EH (cell line): ENCODE measurements at regions not wholly inside any gene's neighbourhood (a gene's known extent, or its start where the extent isn't known, plus 50 kb on each side); places are given as distances from the start of the nearest gene placed in this dataset.
A peak's percentile ranks its signal among the peaks of the same experiment; 100 is the strongest.
"Not testable (repeated sequence)": the region's sequence is repeated elsewhere in the genome, so short reads cannot be mapped to it uniquely, and the experiment has no call there.

Experiments
- DNase-seq: peaks from one replicate; pipeline ENCODE4 v3.0.0-alpha.2; 2015; ENCODE audit warnings: low read depth

DNA sequence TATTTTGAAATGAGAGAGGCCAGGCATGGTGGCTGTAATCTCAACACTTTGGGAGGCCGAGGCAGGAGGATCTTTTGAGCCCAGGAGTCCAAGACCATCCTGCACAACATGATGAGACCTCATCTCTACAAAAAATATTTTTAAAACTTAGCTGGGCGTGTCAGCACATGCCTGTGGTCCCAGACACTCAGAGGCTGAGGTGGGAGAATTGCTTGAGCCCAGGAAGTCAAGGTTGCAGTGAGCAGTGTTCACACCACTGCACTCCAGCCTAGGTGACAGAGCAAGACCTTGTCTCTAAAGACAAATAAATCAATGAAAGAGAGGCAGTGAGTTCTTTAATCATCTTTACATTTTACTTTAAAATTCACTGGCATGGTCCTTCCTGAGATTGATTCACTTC lies 124.5 kb downstream of the DUSP6 start:
- no peak for DNase-seq

DNA sequence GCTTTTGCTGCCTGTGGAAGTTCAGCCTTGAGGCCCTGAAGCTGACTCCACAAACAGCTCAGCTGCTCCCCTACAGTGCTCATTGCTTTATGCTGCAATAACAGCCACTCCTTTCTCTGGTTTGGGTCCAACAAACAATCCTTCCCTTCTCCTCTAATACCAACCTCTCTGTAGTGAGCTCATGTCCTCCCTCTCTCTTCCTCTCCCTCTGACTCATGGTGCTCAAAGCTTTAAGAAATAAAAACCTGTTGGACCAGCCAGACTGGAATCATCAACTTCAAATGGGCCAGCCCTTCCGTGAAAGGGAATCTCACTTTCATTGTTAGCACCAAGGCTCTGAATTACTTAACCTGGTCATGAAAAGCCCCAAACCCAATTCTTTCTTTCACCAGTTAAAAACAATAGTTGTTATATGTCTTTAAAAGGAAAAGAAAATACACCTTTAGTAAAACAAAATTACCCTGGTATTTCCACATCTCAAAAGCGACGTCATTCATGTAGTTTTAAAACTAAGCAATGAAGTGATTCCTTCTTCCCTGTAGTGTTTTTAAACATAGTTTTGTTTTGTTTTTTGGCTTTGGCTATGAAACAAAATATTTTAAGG lies 126.4 kb downstream of the DUSP6 start:
- peak; percentile 90 for DNase-seq

DNA sequence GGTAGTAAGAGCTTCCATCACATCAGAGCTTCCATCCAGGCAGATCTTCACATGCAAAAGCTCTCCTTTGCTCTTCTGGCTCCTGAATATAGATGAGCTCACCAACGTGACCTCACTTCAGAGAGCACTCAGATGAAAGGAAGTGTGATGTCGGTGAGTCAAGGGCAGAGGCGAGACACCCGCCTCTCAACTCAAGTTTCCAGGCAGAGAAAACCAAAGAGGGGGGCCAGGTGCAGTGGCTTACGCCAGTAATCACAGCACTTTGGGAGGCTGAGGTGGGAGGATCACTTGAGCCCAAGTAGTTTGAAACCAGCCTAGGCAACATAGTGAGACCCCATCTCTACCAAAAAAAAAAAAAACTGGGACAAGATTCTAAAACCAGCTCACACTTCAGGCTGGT lies 126.9 kb downstream of the DUSP6 start:
- peak; percentile 55 for DNase-seq

DNA sequence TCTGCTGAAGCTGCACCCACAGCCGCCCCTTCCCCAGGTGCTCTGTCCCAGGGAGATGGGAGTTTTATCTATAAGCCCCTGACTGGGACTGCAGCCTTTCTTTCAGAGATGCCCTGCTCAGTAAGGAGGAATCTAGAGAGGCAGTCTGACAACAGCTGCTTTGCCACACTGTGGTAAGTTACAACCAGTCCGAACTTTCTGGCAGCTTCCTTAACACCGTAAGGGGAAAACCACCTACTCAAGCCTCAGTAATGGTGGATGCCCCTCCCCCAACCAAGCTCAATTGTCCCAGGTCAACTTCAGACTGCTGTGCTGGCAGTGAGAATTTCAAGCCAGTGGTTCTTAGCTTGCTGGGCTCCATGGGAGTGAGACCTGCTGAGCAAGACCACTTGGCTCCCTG lies 129.7 kb downstream of the DUSP6 start:
- not testable (repeated sequence) for DNase-seq

DNA sequence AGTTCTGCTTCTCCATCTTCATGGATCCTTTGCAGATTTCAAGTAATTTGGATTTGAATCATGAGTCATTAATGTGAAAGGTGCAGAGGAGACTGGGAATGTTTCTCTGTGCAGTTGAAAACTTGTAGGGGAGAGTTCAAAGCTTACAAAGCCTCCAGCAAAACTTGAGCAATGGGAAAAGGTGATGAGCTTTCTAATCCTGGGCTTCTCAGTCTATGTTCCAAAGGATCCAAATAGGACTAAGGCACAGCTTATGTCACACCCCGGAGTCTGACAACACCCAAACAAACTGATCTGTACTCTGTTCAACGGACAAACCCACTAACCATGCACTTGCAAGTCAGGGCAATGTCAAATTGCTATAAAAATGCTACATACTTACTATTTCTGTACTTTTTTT lies 134.8 kb downstream of the DUSP6 start:
- no peak for DNase-seq

DNA sequence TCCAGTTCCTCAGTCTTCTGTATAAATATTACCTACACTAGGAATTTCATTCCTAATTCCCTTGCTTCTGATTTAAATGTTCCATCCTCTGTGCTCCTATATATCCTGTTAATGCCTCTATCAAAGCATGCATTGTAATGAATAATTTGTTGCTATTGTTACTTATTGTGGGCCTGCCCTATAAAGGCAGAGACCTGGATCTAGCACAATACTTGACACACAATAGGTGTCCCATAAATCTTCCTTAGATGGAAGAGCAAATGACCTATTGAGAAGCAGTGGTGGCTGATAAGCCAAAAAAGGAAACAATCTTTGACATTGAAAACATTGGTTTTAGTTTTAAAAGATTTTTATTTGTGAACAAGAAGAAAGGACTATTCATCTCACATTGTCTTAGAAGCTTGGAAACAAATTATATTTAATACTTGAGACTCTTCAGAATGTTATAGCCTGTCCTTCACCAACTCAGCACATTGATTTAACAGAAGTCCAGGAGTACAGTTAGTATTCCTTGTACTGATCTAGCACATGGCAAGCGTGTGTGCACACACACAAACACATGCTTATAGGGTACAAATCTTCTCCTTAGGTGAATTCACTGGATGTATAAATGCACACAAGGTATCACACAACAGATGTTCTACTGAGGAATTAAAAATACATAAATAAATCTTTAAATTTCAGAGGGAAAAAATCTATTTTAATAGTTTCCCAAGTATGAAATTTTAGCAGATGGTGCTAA lies 135.9 kb downstream of the DUSP6 start:
- no peak for DNase-seq

DNA sequence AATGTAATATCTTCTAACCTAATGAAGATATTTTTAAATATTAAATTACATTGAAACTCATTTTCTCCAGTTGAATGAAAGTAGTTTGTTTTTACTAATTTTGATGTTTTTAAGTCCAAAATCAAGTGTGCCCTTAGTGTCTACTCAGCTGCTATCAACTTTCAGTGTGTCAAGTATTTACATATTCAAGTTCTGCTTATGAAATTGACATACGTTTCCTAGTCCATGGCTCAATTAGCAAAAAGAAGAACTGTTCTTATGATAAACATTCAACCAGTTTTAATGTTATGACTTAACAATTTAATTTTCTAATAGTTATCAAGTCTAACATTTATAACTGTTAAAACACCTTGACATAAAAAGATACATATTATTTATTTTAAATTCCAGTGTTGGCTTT lies 137.1 kb downstream of the DUSP6 start:
- DNase-seq, result no peak

DNA sequence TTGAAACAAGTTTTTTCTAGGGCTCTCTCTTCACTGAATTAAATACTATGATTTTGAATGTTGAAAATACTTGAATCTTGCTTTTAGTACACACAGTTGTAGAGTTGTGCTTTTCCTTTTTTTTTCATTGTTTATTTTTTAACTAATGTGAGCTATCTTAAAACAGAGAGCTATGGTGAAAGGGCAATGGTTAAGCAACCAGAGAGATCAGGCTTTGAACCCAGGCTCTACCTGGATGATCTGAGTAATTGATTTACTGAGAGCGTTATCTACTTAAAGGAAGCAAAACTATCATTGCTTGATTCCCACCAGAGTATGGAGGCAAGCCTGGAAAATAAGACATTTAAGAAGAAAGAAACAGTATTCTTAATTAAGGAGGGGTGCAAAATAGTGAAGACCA lies 138.6 kb downstream of the DUSP6 start:
- DNase-seq, result no peak

DNA sequence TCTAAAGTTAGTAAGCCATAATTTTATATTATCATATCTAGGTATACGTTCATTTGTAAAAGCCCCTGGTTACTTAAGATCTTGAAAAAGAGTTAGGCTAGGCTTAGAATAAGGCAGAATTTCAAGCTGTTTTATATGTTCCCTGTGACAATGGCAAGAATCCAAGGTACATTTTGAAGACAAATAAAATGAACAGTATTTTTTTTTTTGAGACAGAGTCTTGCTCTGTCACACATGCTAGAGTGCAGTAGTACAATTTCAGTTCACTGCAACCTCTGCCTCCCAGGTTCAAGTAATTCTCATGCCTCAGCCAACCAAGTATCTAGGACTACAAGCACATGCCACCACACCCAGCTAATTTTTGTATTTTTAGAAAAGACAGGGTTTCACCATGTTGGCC lies 139.2 kb downstream of the DUSP6 start:
- no peak for DNase-seq

DNA sequence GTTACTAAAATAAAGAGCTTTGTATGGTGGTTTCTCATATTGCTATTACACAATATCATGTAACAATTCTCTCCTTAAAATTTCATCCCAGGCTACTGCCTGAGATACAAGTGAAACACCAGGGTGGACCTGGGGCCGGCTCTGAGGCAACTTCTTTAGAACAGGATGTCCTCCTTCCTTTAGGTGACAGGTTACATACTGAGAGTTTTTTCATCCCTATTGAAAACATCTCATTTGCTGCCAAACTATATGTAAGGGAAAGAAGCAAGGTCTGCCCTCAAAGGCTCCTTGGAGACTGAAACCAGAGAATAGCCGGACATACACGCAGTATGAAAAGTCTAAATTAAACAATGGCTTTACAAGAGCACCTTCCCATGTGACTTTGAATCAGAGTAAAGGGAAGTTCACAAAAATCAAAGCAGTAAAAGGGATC lies 139.9 kb downstream of the DUSP6 start:
- no peak for DNase-seq

DNA sequence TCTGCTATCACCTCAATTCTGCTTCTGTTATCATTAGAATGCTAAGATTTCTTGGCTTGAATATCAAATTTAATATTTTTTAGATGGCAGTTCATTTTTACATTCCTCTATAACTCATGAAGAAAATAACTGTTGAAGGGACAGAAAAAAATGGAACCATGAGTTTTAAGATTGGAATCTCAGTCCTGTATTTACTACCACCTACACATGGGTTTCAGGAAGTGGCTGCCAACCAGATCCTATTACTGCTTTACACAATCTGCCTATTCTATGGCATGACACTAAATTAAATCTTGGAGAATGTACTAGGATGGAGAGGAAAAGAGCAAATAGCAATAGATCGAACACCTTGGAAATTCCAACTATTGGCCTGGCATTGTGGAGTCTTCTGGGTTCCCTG lies 140.8 kb downstream of the DUSP6 start:
- DNase-seq, result peak; percentile 37

DNA sequence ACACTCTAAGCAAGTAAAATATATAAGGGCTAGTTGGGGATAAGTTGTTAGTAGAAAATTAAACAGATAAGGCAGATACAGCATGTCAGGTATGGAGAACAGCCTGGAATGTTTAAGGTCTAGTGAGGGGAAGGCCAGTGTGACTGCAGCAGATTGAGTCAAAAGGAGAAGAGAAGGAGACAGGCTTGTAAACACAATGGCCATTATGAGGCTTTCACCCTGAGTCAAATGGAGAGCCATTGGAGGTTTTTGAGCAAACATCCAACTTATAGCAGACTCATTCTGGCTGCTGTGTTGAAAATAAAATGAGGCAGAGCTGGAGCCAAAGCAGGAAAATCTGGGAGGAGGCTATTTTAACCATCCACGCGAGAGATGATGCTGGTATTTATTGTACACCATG lies 142.0 kb downstream of the DUSP6 start:
- no peak for DNase-seq

DNA sequence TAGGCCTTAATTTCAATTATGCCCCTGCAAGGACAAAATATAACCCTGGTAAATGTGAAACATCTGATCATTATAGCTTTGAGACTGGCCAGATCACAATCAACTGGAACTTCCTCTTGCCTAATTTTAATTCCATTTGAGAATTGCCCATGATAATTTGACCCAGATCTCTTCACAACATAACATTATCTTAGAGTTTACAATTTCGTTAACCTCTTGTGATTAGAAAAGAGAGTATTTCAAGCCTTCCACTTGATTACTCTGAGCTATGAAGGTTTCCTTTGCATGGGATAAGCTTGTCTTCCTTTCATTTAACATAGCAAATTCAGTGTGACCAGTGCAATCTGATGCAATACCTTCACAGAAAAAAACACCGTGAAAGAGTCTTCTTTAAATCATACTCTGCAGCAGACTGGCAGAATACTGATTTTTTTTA lies 143.6 kb downstream of the DUSP6 start:
- peak; percentile 47 for DNase-seq

DNA sequence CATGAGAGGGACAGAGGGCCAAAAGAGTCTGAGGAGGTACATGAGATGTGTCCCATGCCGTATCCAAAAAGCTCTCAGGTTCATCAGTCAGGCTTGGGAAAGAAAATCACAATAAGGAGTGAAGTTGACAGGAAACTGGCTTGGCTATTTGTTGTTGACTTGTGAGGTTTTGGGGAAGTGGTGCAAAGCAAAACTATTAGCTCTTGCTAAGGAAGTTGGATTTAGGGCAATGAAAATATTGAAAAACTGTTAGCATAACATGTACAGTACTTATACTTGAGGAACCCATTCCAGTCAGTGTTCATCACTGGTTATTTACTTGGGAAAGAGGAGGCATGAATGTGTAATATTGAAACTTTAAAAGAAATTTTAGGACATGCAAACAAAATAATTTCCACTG lies 145.9 kb downstream of the DUSP6 start:
- DNase-seq, result no peak

DNA sequence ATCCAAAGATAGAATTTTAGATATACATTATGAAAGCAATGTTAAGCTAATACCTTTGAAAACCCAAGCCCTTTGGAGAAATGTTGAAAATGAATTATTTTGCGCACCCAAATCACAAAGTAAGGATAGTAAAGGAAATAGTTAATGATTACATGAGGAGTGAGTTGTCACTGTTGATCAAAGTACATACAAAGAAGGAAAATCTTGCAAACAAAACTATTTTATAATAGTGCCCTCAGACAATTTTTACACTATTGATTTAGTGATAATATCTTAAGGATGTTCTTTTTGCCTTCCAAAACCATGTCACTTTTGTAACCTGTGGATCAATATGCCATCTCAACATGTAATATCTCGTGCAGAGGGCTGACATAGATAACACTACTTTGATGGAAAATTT lies 146.8 kb downstream of the DUSP6 start:
- no peak for DNase-seq

DNA sequence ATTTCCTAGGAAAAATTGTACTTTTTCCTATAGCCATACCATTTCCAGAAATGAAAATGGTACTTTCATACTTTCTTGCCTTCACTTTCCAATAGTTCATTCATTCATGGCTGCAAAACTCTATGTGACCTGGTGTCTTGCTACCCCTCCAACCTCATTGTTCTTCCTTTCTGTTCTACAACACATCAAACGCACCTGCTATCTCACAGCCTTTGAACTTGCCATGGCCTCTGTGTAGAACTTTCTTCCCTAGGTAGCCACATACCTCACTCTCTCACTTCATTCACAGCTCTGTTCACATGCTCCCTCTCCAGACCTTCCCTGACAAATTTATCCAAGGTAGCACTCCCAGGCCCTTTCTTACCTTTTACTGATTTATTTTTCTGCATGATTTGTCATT lies 149.2 kb downstream of the DUSP6 start:
- no peak for DNase-seq

DNA sequence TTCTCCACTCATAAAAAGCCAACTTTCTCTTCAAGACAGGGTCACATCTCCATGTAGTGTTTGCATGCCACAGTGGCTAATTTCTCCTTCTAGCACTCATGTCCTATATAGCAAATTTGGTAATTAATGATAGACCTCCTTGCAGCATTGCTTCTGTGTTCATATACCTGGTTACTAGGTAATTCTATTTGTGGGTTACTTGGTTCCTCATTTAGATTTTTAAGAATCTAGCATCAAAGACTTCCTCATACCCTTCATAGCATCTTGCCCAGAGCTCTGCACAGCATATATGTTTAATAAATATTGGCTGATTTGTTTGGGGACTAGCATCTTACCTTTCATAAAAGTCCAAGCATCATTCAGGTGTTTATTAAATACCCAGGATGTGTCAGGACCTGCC lies 152.1 kb downstream of the DUSP6 start:
- no peak for DNase-seq

DNA sequence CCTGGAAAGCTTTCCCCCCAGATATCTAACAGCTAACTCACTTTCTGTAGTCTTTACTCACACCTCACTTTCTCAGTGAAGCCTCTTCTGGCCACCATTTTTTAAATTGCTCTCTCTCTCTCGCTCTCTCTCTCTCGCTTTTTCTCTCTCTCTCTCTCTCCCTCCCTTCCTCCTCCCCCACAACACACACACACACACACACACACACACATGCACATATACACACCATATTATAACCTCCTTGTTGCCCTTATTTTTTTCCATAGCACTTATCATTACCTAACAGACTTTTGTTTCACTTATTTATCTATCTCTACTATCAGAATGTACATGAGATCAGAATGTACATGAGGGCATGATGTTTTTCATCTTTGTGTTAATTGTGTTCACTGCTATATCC lies 156.8 kb downstream of the DUSP6 start:
- DNase-seq, result no peak

DNA sequence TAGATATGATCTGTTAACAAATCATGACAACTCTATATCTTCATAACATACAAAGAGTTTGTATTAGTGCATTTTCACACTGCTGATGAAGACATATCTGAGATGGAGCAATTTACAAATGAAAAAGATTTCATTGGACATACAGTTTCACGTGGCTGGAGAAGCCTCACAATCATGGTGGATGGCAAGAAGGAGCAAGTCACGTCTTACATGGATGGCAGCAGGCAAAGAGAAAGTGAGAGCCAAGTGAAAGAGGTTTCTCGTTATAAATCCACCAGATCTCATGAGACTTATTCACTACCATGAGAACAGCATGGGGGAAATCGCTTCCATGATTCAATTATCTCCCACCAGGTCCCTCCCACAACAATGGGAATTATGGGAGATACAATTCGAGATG lies 157.6 kb downstream of the DUSP6 start:
- DNase-seq, result no peak

DNA sequence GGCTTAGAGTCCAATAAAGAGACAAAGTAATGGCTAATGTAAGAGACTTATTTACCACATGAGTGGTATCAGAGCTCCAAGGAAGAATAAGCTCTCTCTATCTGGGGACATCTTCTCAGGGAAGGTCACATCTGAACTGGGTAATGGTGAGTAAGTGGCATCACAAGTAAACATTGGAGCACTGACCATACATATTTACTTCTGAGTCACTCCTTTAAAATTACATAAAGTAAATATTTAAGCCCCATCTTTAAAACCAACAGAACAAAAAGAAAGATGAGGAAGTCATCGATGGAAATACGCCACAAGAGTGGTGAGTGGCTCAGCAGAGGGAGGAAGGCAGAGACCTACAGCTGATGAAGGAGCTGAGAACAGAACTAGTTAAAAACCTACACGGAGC lies 159.9 kb downstream of the DUSP6 start:
- DNase-seq, result peak; percentile 52

DNA sequence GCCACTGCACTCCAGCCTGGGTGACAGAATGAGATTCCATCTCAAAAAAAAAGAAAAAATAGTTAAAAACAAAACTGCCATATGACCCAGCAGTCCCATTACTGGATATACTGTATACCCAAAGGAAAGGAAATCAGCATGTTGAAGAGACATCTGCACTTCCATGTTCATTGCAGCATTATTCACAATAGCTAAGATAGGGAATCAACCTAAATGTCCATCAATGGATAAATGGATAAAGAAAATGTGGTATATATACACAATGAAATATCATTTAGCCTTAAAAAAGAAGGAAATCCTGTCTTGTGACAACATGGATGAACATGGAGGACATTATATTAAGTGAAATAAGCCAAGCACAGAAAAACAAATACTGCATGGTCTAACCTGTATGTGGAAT lies 160.7 kb downstream of the DUSP6 start:
- not testable (repeated sequence) for DNase-seq

DNA sequence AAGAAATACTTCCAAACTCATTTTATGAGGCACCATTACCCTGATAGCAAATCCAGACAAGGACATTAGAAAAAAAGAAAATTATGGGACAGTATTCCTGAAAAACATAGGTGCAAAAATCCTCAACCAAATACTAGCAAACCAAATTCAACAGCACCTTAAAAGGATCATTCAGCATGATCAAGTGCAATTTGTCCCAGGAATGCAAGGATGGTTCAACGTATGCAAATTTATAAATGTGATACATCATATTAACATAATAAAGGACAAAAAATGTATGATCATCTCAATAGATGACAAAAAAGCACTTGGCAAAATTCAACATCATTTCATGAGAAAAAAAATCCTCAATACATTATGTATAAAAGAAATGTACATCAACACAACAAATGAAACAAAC lies 162.9 kb downstream of the DUSP6 start:
- DNase-seq, result no peak

DNA sequence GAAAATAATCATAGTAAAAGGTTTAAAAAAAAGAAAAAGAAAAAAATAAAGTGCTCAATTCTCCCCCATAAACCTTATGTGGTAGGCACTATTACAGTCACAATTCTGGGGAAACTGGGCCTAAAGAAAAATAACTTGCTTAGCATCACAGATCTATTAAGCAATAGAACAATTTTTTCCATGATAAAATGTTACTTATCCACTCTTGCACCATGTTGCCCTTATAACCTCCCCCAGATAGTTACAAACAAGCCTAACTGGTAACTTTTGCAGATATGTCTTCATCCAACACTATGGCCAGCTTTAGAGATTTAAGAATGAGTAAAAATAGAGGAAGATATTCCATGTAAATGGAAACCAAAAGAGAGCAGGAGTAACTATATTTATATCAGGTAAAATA lies 164.8 kb downstream of the DUSP6 start:
- no peak for DNase-seq

DNA sequence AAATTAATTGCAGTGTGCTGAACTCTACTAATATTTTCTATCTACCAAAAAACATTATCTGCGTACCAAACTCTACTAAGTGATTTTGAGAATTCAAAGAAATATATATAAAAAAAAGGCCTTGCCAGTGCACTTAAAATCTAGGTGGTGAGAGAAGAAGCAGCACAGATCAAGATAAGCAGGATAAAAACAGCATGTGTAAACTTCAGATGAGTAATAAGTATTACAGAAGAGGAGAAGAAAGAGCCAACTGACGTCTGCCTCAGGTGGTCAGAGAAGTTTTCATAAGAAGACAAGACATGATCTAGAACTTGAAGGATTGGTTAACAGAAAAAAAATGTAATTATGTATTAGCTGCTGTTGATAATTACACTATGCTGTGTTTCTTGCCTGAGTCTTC lies 166.4 kb downstream of the DUSP6 start:
- no peak for DNase-seq
